ENCODE measurements at regions not wholly inside any gene's neighbourhood (a gene's known extent, or its start where the extent isn't known, plus 50 kb on each side); places are given as distances from the start of the nearest gene placed in this dataset.

GRCh38 chr10:78783753-78784152 is 285.0 kb upstream of the ZMIZ1 start:
- no peak for DNase-seq

GRCh38 chr10:78784546-78784945 is 284.2 kb upstream of the ZMIZ1 start:
- no peak for DNase-seq

GRCh38 chr10:78785066-78785465 is 283.7 kb upstream of the ZMIZ1 start:
- no peak for DNase-seq

GRCh38 chr10:78785991-78786390 is 282.8 kb upstream of the ZMIZ1 start:
- DNase-seq, result no peak

- peak; percentile 26 for DNase-seq
Observed at GRCh38 chr10:78787125-78787524, 281.6 kb upstream of the ZMIZ1 start.

GRCh38 chr10:78794736-78795455 is 273.9 kb upstream of the ZMIZ1 start:
- DNase-seq, result no peak

GRCh38 chr10:78798976-78799730 is 269.6 kb upstream of the ZMIZ1 start:
- DNase-seq, result no peak

GRCh38 chr10:78800006-78800405 is 268.8 kb upstream of the ZMIZ1 start:
- no peak for DNase-seq

- DNase-seq, result no peak
Observed at GRCh38 chr10:78800535-78801320, 268.0 kb upstream of the ZMIZ1 start.

GRCh38 chr10:78802431-78802830 is 266.3 kb upstream of the ZMIZ1 start:
- no peak for DNase-seq

- DNase-seq, result no peak
Observed at GRCh38 chr10:78802866-78803265, 265.9 kb upstream of the ZMIZ1 start.

- no peak for DNase-seq
Observed at GRCh38 chr10:78803710-78804109, 265.1 kb upstream of the ZMIZ1 start.

- DNase-seq, result no peak
Observed at GRCh38 chr10:78804411-78805032, 264.2 kb upstream of the ZMIZ1 start.

GRCh38 chr10:78805176-78805575 is 263.6 kb upstream of the ZMIZ1 start:
- no peak for DNase-seq

GRCh38 chr10:78806681-78807221 is 262.0 kb upstream of the ZMIZ1 start:
- DNase-seq, result no peak

GRCh38 chr10:78807504-78808203 is 261.1 kb upstream of the ZMIZ1 start:
- DNase-seq, result no peak

GRCh38 chr10:78808286-78808685 is 260.5 kb upstream of the ZMIZ1 start:
- no peak for DNase-seq

- DNase-seq, result no peak
Observed at GRCh38 chr10:78808736-78809367, 259.9 kb upstream of the ZMIZ1 start.

- no peak for DNase-seq
Observed at GRCh38 chr10:78811174-78811573, 257.6 kb upstream of the ZMIZ1 start.

- no peak for DNase-seq
Observed at GRCh38 chr10:78812571-78813318, 256.0 kb upstream of the ZMIZ1 start.

GRCh38 chr10:78813526-78813925 is 255.2 kb upstream of the ZMIZ1 start:
- DNase-seq, result no peak
